ENCODE measurements at regions not wholly inside any gene's neighbourhood (a gene's known extent, or its start where the extent isn't known, plus 50 kb on each side); places are given as distances from the start of the nearest gene placed in this dataset.

DNA sequence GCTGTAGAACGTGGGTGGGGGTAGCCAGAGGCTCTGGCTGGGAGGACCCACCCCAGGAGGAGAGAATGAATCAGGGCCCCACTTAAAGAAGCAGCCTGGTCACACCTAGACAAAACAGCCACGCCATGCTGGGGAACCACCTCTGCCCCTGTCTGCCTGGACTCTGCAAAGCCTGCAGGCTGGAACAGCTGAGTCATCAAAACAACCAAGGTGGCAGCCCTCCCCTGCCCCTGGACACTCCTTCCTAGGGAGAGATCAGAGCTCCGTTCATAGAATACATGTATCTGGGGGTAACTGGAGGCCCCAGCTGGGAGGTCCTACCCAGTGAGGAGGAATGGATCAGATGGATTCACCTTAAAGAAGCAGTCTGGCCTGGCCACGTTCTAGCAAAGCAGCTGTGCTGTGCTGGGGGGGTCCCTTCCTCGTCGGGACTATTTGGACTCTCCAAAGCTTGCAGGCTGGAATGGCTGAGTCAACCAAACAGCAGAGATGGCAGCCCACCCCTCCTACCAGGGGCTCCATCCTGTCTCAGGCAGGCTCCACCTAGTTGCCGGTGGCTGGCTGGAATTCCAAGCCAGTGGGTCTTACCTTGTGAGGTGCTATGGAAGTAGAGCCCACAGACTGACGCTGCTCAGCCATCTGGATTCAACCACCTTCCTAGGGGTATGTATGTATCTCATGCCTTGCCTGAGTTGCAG lies 50.5 kb upstream of the NT5C1B start:
- TF ChIP-seq, protein P1, sequence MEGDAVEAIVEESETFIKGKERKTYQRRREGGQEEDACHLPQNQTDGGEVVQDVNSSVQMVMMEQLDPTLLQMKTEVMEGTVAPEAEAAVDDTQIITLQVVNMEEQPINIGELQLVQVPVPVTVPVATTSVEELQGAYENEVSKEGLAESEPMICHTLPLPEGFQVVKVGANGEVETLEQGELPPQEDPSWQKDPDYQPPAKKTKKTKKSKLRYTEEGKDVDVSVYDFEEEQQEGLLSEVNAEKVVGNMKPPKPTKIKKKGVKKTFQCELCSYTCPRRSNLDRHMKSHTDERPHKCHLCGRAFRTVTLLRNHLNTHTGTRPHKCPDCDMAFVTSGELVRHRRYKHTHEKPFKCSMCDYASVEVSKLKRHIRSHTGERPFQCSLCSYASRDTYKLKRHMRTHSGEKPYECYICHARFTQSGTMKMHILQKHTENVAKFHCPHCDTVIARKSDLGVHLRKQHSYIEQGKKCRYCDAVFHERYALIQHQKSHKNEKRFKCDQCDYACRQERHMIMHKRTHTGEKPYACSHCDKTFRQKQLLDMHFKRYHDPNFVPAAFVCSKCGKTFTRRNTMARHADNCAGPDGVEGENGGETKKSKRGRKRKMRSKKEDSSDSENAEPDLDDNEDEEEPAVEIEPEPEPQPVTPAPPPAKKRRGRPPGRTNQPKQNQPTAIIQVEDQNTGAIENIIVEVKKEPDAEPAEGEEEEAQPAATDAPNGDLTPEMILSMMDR (IDR thresholded peaks at IDR 0.05) = no peak
- TF ChIP-seq POLR2A (IDR thresholded peaks at IDR 0.05) = no peak

Data from esophagus squamous epithelium (tissue), 4 donors.